ENCODE measurements at regions not wholly inside any gene's neighbourhood (a gene's known extent, or its start where the extent isn't known, plus 50 kb on each side); places are given as distances from the start of the nearest gene placed in this dataset.
"Not testable (repeated sequence)": the region's sequence is repeated elsewhere in the genome, so short reads cannot be mapped to it uniquely, and the experiment has no call there.

DNA sequence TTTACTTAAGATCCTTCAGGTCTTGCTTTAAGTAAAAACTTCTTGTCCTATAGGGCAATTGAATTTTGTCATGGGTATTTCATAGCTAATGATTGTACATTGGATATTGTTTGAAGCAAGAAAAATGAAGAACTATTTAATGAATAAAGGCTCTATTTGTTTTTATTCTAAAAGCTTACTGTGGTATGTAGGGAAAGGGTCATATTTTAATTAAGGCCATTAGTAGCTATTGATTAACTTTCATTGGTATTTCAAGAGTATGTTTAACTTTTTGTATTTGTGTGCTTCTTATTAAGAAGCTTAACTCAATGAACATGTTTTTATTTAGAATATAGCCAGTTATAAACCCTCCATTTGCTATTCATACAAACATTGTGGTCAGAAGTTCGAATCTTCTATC, 1951.8 kb upstream of the ADGRL3 start:
- no peak for DNase-seq

DNA sequence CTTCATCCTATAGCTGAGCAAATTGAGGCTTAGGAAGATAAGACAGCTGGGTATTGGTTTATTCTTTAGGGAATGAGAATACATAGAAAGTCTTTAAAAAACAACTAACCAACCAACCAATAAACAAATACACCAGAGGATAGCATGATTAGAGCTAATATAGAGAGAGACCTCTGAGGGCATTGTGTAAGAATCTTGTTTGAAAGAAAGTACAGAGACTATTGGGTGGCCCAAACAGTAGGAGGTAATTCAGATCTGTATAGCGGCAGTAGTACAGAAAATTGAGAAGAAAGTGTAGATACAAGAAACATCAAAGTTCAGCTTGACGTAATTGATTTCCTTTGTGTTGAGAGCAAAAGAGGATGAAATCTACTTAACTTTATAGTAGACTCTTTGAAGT, 1951.0 kb upstream of the ADGRL3 start:
- no peak for DNase-seq

DNA sequence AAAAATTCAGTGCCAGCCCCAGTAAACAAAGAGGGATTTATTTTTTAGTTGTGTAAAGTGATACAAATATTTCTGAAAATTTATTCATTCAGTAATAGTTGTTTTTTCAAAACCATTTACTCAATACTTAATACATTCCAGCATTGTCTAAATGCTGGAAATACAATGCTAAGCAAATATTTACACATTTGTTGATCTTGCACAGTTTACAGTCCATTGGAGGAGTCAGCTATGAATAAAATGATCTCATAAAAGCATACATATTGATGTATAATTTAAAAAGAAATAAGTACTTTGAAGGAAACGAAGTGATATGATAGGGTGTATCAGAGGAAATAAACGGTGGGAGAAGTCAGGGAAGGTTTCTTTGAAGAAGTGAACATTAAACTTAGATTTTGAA, 1942.1 kb upstream of the ADGRL3 start:
- no peak for DNase-seq

DNA sequence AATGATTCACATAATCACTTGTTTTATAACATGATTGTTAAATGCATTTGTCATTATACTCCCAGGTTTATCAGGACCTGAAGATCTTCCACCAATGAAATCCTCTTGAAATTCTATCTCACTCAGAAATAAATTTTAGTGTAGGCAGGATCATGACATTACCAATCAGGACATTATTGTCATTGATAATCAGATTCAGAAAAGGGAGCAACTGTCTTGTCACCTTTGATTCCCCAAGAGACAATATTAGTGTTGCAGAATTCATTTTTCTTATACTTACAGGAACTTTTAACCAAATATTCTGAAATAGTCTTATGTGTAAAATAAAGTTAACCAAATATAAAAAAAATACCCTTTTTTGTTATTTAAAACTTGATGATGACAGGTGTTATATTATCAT, 1892.5 kb upstream of the ADGRL3 start:
- no peak for DNase-seq

DNA sequence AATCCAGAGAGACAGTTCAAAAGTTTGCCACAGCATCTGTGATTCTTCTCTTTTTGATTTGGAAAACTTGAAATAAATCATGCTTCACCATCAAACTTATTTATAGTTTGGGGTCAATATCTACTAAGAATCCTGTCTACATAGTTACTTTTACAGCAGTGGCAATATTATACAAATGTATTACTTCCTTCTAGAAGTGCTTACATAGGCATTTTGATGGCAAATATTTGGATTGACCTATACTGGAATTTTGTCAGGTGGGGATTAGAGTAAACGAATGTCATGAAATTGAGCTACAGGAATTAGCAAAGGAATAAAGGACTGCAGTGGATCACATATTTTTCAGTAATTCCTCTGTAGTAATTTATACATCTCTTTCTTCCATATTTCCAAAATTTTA, 1885.5 kb upstream of the ADGRL3 start:
- no peak for DNase-seq

DNA sequence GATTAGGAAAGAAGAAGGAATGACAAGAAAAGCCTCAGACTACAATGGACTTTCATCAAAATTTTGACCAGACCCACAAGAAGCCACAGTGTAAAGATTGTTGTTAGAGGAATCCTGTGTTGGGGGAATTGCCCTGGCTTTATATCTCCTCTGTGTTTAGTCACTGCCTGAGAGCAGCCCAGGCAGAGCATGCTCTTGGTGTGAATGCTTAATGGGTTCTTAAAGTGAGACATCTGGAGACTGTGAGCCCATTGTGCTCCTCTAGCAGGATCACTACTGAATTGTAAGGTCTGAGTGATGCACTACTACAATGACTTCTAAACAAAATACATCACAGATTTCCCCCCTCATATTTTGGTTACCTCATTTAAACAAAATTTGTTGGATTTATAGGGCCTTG, 1860.5 kb upstream of the ADGRL3 start:
- no peak for DNase-seq

DNA sequence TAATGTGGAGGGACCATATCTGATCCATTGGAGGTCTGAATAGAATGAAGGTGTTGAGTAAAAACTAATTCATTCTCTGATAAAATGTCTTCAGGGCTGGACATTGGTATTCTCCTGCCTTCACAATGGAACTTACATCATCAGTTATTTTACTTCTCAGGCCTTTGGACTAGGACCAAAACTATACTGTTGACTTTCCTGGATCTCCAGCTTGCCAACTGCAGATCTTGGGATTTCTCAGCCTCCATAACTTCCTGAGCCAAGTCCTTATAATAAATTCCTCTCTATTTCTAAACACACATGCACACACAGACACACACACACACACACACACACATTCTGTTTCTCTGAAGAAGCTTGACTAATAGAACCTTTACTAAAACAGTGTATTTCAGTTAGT, 1858.6 kb upstream of the ADGRL3 start:
- no peak for DNase-seq

DNA sequence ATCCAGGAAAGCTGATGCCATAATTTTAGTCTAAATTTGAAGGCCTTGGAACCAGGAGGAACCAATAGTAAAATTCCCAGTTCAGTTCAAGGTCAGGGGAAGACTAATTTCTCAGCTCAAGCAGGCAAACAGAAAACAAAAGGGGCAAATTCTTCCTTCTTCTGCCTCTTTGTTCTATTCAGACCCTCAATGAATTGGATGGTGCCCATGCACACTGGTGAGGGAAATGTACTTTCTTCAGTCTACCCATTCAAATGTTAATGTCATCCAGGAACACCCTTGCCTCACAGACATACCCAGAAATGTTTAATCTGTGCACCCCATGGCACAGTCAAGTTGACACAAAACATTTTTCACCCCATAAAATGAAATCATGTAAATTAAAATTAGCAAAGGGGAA, 1851.2 kb upstream of the ADGRL3 start:
- DNase-seq: no peak

DNA sequence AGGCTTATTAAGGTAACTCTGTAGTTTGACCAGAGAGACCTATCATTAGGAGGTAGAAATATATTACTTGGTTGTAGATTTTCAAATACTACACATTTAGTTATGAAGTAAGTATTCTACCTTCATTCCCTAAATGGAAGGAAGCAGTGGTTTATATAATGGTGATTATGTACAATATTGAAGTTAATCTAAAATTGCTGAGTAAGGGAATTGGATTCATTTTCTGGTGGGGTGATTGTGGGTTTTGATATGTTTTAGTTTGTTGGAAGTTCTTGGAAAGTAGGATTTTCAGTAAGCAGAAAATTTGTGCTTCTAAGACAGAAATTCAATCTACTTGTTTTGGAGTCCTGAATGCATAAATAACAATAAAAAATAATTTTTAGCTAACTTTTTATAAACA, 1830.9 kb upstream of the ADGRL3 start:
- DNase-seq: no peak

DNA sequence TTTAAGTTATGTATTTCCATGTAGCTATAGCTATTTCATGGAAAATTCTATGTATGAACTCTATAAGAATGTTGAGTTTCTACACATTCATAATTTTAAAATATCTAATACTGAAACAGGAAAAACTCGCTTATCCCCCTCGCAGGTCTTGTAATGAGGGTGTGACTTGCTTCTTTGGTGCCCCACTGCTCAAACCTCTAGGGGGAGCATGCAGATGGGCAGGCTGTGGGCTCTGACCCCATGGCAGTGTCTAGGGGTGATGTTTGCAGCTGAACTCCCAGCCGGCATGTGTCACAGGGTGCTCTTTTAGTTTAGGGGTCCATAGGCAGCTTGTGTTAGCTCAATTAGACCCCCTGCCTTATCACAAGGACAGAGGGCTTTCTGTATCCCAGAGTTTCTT, 1825.7 kb upstream of the ADGRL3 start:
- no peak for DNase-seq

DNA sequence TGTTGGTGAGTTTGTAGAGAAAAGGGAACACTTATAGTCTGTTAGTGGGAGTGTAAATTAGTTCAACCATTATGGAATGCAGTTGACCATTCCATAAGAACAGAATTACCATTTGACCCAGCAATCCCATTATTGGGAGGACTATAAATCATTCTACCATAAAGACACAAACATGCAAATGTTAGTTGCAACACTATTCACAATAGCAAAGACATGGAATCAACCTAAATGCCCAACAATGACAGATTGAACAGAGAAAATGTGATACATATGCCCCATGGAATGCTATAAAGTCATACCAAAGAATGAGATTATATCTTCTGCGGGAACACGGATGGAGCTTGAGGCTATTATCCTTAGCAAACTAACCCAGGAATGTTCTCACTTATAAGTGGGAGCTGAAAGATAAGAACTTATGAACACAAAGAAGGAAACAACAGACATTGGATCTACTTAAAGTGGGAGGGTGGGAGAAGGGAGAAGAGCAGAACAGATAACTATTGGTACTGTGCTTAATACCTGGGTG, 1819.2 kb upstream of the ADGRL3 start:
- no peak for DNase-seq

DNA sequence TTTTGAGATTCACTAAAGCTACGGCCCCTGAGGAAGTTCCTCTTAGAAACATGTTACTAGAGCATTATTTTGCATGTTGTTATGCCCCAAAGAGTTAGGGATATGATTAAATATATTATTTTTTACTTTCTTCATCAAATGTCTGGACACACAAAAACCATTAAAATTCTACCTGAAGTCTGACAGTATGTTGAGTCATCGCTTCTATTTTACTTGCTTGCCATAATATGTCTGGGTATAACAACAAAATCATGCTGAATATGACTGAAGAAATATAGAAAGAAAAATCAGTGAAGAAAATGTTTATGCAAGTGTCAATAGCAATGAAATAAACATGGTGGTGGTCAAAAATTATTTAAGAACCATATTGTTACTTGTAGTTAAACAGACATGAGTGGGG, 1818.5 kb upstream of the ADGRL3 start:
- no peak for DNase-seq

DNA sequence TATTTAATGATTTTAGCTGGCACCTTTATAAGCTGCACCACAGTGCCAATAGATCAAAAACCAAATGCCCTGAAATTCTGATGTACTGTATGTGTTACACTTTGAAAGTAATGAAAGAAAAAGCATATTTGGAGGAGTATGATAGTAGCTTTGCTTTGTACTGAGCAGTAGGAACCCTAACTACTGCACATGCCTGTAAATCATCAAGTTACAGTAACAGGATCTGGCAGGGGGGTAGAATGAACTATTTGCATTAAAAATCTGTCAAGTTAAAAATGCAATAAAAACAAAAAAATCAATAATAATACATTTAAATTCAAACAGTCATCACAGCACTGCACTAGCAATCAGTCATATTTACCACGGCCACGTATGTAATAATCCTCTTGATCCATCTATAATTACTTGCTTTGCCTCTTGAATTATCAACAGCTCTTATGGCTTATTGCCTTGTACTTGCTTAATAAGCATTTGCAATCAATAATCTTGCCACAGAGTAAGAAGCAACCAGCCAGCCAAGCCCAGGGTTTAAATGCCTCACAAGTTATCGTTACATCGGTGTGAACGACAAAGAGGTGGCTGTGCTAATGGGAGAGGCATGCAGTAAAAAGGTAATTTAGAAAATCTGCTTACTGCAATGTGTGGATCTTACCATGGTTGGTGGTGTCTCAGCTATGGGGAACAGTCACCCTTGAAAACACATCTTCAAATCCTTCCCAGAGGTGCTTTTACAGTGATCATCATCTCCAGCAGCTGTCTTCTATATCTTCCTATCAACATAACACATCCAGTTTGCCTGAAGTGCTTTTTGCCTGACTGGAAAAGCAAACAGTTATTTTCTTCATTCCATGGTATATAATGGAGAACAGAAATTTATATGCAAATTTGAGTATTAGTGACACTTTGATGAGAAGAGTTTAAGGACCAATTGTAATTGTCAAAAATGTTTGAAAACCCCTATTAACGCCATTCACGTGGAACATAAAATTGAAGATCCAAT, 1812.1 kb upstream of the ADGRL3 start:
- DNase-seq: no peak

DNA sequence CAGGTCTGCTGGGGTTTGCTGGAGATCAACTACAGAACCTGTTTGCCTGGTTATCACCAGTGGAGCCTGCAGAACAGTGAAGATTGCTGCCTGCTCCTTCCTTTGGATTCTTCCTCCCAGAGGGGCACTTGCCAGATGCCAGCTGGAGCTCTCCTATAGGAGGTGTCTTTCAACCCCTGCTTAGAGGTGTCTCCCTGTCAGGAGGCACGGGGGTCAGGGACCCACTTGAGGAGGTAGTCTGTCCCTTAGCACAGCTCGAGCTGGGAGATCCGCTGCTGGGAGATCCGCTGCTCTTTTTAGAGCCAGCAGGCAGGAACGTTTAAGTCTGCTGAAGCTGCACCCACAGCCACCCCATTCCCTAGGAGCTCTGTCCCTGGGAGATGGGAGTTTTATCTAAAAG, 1806.3 kb upstream of the ADGRL3 start:
- DNase-seq: no peak

DNA sequence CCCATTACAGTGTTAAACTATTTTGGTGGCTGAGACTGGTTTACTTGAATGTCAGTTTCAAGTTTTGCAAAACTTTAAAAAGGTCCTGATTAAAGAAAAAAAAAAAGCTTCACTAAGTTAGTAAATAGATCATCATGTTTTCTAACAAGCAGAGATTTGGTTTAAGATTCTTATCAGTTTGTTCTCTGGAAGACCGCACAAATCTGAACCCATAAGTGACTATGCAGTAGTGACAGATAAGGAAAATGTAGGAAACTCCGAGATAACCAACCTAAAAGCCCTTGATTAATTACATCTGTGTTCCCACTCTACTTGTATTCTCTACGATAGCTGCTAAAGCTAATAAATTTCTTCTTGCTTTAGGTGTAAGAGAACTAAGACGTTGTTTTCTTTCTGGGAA, 1799.8 kb upstream of the ADGRL3 start:
- no peak for DNase-seq

DNA sequence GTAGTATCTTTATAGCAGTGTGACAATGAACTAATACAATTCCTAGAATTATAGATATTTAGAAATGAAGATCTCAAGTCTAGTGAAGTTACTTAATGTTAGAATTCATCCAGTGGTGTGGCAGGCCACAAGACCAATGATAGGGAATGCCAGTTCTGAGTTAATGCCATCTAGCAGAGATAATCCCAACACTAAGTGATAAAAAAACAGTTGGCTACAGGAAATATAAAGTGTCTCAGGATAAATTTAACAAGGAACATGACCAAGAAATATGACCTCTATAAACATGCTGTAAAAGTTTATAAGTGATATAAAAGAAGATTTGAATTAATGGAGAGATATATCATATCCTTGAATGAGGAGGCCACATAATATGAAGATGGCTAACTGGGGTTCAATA, 1790.5 kb upstream of the ADGRL3 start:
- no peak for DNase-seq

DNA sequence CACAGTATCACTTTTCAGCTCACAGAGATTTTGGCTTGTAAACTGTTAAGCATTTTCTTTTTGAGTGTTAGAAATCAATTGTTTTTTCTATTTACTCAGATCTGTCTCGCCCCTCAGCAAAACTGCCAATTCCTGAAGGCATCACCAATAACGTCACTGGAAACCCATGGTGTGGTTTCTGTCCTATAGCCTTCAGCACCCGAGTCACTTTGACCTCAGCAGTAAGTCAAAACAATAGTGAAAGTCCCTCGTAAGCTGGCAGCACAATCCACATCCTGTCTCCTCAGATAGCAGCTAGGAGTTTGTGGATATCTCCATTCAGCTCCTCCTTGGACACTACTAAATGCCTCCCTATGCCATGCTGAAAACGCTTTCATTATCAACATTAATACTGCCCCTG, 1787.4 kb upstream of the ADGRL3 start:
- no peak for DNase-seq

DNA sequence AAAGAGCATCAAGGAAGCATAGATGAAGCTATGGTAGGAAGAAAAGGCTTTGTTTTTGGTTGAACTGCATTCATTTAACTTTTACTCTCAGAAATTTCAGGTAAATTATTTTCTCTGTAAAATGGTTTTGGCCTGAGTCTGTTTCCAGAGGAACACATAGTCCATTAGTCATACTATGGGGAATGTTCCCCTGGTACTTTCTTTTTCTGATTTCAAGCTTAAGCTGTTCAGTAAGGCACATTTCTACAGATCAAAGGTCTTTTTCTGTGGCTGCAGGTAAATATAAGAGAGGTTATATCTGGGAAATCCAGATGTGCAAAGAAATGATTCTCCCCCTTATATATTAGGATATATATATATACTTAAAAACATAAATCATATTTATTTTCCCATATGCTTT, 1744.4 kb upstream of the ADGRL3 start:
- DNase-seq: no peak

DNA sequence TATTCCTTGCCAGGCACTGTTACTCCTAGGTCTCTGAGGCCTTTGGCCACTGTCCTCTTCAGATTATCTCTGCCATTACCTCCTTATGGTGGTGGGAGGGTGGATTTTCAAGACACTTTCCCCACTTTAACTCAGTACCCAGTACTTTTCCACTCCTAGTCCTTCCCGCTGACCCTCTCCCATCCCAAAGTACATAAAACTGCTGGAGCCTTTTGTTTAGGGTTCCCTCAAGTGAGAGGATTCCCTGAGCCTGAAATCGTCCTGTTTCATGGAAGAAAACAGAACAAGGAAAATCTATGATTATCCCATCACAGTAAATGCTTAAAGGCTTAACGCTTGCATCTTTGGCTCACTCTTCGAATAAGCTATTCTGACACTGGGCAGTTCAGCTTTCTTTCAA, 1742.5 kb upstream of the ADGRL3 start:
- no peak for DNase-seq

DNA sequence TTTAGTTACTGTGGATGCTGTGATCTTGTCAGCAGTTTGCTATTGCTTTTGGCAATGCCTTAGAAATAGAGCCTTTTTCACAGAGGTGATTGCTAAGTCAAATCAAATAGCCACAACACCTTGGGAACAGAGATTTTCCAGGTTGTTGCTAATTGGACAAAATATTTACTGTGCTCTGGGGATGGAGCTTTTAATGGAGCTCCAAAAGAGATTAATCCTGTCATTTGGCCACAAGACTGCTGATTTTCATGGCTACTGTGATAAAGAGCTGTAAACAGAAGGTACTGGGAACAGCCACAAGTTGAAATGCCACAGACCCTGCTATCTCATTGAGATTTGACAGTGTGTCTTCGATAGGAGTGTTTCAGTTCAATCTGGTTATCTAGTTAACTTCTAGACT, 1715.2 kb upstream of the ADGRL3 start:
- peak; percentile 30 for DNase-seq

DNA sequence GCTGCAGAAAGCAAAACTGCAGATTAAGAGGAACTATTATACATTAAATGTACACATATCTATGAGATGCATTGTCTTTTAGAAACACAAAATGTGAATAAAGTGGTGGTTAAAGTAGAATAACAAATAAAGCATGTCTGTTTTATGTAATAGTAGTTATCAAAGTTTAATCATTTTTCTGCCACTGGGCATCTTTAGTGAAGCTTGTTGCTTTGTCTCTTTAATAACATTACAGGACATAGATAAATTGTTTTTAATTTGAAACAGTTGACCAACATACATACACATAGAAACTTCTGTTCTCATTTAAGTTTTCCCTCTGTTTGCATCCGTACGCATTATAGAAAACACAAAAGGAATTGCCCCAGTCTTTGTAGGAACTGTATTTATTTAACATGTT, 1700.0 kb upstream of the ADGRL3 start:
- DNase-seq: no peak

DNA sequence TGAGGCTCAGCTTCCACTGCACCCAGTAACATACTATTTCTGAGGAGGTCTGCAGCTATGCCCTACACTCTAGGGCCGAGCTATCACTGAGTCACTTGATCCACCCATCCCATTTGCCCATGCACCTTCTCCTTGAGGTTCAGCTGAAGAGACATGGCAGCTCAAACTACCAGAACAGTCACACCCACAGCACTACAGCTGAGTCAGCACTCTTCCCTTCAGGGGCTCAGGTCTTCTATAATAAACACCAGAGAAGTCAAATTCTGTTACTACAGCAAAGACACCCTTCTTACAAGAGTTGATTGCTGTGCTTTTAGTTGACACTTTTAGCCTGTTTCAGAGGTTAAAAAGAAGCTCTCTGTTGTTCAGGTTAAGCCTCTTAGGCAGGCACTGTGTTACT, 1696.4 kb upstream of the ADGRL3 start:
- no peak for DNase-seq

DNA sequence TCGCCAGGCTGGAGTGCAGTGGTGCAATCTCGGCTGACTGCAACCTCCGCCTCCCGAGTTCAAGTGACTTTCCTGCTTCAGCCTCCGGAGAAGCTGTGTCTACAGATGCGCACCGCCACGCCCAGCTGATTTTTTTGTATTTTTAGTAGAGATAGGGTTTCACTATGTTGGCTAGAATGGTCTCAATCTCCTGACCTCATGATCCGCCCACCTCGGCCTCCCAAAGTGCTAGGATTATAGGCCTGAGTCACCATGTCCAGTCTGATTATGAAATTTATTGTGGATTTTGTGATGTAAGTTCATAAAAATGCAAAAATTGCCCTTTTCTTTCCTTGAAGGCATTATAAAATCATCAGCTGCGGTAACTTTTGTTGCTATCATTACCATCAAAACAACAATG, 1688.3 kb upstream of the ADGRL3 start:
- not testable (repeated sequence) for DNase-seq

DNA sequence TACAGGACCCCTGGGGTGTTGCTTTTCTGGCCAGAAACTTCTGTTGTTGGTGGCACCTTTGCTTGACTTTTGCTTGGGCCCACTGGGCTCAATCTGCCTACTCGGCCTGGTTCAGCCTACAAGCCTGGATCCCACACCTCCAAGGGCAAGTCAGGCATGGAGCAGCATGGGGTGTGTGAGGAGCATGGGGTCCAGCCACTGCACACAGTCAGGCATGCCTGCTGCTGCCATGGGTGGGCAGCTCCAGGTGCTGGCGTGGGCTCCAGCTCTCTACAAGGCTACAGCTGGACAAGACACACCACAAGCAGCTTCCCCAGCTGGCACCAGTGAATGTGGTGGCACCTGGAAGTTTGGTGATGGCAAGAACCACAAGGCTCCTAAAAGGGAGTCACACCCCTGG, 1683.1 kb upstream of the ADGRL3 start:
- no peak for DNase-seq
